GM18507 (cell line): ENCODE measurements at regions not wholly inside any gene's neighbourhood (a gene's known extent, or its start where the extent isn't known, plus 50 kb on each side); places are given as distances from the start of the nearest gene placed in this dataset.
"Not testable (repeated sequence)": the region's sequence is repeated elsewhere in the genome, so short reads cannot be mapped to it uniquely, and the experiment has no call there.

Experiments
- DNase-seq: peaks from one replicate; pipeline ENCODE4 v3.0.0; 2011; ENCODE audit warnings: low read depth; ENCODE audit not compliant: insufficient read length; ENCODE audit errors: extremely low spot score
- FAIRE-seq: peaks from 2 replicates; lab custom pipeline; 2011; peaks lifted over from hg19 to GRCh38; lab: Jason Lieb, UNC

DNA sequence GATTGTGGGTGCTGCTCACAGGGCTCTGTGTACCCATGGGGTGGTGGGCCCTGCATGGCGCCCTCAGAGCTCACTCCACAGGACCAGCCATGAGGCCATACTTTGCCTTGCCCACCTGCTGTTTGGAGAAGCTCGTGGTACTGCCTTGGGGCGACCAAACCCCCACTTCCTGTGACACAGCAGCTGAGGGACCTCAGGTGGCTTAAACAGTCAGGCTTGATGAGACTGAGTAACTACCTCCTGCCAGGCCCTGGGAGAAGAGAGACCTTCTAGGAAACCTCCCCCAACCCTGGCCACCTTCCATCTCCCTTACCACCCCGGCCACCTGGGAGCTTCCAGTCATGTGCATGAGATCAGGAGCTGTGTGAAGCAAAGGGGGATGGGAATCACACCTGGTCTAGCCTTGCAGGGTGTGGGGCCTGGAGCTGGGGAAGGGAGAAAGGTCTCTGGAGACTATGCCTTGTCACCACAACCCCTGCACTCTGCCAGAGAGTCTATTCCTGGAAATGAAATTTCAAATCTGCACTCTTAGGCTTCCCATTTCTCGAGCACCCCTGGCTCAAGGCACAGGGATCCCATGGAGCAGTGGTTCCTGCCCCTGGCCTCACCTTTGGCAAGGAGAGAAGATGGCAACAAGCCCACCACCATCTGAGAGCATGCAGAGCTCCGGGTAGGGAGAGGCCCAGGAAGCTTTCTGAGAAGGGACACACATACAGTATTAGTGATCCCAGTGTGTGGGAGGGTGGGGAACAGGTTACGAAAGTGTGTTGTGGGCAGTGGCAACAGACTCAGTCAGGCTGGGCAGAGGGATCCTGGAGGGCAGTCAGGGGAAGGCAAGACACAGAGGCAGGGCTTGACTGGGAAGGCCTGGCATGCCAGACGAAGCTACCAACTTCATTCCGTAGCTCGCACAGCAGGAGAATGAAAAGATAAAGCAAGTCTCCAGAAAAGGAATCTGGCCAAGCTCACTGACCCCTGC, 125.0 kb downstream of the URI1 start:
- FAIRE-seq = no peak
- no peak for DNase-seq

DNA sequence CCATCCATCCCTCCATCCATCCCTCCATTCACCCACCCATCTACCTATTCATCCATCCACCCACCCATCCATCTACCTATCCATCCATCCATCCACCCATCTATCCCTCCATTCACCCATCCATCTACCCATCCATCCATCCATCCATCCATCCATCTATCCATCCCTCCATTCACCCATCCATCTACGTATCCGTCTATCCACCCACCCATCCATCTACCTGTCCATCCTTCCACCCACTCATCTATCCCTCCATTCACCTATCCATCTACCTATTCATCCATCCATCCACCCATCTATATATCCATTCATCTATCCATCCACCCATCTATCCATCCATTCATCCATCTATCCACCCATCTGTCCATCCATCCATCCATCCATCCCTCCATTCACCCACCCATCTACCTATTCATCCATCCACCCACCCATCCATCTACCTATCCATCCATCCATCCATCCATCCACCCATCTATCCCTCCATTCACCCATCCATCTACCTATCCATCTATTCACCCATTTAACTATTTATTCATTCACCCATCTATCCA, 126.0 kb downstream of the URI1 start:
- DNase-seq, FAIRE-seq: not testable (repeated sequence)

DNA sequence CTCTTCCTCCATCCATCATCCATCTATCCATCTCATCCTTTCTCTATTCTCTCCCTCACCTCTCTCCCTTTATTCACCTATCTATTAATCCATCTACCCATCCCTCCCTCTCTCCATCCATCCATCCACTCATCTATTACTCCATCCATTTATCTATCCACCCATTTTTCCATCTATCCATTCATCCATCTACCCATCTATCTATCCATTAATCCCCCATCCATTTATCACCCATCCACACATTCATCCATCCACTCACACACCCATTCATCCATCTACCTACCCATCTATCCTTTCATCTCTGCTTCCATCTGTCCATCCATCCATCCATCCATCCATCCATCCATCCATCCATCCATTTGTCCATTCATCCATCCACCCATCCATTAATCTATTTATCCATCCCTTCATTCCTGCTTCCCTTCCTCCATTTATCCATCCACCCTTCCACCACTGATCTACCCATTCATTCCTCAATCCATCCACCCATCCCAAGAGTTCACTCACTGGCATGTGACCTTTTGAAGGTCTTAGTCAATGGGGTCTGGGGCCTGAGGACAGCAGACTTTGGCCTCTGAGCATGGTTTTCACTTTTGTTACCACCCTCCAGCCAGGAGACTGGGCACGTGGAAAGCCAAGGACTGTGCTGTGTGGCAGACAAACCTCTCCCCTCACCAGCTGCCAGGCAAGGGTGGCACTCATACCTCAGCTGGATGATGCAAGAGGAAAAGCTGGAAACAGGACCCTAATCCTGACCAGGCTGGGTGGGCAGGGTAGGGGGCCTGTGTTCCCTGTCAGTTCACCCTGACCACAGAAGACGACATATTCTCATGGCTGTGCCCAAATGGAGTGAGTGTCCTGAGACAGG, 126.7 kb downstream of the URI1 start:
- DNase-seq (no peak), FAIRE-seq (no peak)

DNA sequence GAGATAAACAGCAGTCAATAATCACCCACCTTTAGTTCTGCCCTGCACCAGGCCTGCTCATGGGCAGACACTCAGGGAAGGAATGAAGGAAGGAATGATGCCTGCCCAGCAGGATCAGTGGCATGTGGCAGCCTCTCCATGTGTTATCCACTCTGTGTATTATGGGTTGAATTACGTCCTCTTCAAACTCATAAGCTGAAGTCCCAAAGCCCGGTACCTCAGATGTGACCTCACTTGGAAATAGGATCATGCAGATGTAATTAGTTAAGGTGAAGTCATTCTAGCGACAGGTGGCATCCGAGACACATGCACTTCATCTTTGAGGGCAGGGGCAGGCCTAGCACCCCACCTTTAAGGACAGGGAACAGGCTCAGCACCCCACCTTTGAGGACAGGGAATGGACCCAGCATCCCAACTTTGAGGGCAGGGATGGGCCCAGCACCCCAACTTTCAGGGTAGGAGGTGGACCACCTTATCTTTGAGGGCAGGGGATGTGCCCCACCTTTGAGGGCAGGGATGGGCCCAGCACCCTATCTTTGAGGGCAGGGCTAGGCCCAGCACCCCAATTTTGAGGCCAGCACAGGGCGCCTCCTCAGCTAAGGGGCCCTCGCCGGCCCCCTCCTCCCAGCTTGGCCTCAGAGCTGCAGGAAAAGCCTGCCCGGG, 127.6 kb downstream of the URI1 start:
- no peak for FAIRE-seq

DNA sequence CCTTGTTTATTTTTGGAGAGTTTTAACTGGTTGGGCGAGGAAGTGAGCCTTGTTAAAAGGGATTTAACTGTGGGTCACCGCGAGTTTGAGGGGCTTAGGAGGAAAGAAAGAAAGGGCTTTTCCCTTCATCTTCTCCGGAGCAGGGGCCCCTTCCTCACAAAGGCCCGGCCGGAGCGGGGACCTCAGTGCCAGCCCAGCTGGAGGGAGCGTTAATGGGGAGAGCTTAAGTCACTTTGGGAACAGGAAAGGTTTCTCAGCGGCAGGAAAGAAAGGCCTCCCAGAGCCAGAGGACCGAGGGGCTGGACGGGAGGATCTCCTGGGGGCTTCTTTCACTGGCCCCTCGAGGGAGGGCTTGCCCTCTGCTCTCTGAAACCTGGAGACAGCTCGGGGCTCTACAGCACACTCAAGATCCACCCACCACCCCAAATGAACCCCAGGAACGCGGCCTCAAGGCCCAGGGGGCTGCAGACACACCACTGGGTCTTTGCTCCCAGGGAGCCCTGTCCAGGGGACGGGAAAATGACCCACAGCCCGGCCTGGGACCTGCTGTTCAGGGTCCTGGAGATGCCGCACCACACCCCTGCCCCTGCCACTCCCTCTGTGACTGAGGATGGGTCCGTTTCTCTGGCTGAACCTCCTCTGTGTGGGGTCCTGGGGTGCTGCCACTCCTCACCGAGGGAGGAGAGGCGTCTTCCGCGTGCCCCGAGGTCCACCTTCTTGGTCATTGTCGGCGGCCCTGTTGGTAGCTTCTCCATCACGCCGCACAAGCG, 128.3 kb downstream of the URI1 start:
- DNase-seq (no peak), FAIRE-seq (no peak)

More for the DNA sequence above, 127.6 kb downstream of the URI1 start:
- DNase-seq = no peak

DNA sequence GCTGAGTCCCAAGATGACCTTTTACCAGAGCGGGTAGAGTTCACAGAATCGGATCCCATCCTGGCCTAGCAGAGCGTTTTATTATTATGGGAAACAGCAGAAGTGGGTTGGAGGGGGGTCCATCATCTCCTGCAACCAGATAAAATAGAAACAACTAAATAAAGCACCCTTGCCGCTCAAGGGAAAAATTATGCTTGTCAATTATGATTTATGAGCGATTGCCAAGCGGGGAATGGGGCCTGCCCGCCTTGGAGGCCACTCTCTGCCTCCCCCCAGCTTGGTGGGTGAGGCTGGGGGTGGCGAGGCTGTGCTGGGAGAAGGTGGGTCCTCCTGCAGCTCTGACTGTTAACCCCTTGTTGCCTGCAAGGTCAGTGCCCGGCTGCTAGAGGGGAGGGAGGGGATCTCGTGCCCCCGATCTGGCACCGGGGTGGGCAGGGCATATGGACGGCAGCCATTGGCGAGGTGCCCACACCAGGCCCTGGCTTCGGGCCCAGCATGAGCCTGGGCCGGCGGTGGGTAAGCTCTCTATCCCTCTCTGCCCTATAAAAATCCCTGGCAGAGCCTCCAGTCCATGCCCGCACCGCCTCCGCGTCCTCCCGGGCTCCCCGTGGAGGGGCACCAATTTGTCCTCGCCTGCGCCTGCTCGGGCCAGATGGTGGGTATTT, 129.1 kb downstream of the URI1 start:
- DNase-seq = no peak
- no peak for FAIRE-seq

DNA sequence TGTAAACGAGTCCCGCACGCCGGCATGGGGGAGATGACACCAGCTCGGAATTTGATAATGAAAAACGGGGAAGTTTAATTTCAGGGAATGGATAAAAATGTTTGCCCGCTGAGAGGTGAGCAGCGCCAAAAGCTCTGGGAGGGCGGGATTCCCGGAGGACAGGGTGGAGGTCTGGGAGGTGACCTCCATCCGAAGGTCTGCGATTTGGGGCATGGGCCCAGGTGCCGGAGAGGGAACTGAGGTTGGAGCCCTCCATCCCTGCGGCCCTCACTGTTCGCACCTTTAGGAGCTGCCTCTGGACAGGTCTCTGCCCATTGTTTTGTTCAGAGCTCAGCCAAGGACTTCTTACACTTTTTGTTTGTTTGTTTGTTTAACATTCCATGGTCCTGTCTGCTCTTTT, 129.8 kb downstream of the URI1 start:
- FAIRE-seq = no peak
- DNase-seq = no peak

DNA sequence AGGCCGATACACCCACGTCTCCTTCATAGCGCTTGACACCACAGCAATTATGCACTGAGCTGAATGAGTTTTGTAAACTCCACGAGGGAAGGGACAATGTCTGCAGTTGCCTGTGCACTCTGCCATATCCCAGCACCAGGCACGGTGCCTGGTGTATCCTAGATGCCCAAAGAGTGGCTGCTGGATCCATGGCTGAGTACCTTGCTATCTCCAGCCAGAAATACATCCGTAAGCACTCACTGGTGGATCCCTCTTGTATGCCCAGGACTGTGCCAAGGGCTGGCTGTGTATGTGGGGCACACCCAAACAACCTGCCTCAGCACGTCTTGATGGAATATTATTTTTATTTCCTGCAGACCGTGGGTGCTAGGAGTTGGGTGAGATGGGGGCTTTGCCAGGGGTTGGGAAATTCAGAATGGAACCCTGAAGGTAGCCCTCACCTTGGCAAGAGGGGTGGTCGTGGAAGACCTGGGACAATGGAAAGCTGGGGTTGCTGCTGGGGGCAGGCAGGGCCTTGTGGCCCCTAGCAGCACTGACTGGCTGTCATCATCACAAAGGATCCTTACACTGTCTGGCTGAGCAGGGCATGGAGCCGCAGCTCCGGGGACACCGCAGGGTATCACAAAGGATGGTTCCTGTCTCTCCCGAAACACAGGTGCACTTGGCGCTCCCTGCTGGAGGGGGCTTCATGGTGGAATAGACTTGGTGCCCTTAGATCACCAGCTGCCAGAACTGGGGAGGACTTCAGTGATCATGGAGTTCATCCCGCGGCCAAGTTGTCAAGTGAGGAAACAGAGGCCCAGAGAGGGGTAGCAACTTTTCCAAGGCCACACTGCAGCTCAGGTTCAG, 131.3 kb downstream of the URI1 start:
- DNase-seq (no peak), FAIRE-seq (no peak)

DNA sequence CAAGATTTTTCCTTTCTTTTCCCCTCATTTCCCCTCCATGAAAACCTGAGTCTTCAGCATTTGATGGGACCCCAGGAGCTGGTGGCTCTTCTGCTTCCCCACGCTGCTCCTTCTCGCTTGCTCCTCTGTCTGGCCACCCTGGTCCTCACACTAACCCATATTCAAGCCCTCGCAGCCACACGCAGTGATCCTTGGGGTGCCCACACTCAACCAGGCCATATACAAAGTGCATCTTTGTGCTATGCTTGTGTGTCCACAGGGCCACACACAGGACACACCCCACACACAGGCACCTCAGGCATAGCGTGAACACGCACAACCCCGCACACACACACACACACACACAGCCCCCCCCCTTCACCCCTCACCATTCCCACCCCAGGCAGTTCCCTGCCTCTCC, 132.1 kb downstream of the URI1 start:
- FAIRE-seq = no peak
- no peak for DNase-seq

DNA sequence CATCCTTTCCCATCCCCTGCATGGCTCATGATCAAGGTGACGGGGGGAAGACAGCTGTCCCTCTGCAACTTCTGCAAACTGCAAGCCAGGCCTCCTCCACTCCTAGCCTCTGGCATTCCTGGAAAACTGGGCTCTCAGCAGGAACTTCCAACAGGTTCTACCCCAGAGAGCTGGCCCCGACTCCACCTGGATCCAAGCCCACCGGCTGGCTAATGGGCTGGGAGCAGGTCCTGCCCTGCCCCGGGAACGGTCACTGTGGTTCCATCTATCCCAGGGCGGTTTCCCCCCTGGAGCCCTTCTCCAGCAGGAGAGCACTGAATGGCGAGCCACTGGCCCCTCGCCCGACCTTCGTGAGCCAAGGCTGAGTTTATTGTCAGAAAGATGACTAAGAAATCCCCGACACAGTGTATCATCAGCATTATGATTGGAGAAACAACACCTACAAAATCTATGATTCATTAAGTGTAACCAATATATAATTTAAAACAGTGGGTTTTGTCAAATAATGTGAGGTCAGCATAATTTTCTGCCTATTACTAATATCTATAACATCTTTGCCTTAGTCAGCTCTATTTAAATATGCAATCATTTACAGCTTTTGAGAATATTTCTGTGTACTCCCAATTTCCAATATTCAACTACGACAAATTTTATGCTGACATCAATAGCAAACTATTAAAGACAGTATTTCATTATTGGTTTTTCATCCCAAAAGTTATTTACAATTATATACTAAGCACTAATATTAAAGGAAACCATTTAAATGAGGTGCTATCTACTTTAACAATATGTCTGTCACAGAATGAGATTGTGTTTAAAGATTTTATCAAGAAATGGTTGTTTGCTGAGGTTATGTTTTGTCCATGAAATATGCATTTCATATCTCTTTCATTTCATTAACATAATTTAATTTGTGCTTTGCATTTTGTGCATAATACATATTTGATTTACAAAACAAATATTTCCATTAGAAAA, 133.0 kb downstream of the URI1 start:
- FAIRE-seq (no peak), DNase-seq (no peak)

DNA sequence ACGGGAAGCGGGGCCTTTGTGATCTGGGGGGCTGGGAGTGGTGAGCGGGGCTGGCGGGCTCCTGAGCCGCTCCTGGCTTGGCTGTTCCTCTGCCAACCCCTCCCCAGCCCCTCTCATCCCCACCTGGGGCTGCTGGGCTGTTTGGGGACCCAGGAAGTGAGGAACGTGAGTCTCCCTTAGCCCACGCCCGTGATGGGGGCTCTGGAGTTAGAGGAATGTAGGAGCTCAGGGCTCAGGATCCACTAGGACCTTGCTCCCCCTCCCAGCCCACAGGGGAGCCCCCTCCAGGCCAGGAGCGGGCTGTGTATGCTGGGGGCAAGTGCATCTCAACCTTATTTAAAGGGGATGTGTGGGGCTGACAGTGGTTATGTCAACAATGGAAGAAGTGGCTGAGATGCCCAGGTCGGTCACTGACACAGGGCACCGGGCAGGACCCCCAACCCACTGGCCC, 134.1 kb downstream of the URI1 start:
- FAIRE-seq = no peak
- DNase-seq = no peak

DNA sequence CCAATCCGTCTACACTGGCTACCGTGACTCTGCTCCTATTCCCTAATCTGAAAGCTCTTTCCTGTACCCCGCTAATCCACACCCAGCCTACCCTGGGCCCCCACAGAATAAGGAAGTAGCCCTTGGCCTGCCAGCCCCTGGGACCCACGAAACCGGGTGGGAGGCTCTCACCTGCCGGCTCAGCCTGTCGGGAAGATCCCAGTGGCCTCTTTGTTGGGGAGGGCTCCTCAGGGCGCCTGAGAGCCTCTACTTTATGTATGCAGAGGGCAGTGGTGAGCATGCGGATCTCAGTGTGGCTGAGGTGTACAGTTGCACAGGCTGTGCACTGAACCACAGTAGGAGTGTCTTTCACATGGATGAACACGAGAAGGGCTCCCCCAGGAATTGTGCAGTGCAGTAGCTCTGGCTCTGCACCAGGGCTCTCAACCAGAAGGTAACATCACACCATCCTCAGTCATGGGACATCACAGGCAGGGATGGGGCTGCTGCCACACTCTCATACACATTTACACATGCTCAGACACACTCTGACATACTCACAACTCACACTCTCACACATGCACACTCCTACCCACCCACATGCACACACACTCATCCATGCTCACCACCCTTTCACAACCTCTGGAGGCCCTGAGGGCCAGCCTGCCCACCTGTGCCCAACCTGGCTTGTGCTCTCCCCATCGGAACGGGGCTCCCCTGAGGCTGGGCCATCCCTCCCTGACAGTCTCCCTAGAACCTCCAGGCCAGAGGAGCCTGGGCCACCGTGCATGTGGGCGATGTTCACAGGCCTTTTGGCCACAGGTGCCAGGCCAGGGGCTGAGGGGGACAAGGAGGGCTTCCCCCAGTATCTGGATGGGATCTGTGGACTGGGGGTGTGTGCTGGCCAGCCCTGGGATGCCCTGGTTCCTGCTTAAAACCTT, 135.0 kb downstream of the URI1 start:
- FAIRE-seq (no peak), DNase-seq (no peak)

DNA sequence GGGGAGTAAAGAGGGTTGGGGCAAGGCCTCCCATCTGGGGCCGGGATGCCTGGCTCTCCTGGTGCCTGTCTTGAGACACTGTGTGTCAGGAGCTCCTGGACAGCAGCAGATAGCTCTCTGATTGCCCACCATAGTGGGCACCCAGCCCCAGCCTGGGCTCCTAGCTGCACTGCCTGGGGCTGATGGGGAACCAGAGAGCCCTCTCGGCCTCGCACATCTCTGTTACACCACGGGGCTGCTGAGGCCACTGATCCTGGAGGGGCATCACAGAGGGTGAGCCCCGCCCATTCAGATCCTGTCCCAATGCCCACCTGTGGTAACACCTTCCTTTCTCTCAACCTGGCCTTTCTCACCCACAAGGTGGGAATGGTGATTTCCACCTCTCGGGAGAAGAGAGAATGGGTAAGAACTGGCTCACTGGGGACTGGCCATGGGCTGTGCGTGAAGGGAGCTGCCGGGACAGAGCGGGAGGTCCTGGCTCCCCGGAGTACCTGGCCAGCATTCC, 135.9 kb downstream of the URI1 start:
- FAIRE-seq (no peak), DNase-seq (no peak)

DNA sequence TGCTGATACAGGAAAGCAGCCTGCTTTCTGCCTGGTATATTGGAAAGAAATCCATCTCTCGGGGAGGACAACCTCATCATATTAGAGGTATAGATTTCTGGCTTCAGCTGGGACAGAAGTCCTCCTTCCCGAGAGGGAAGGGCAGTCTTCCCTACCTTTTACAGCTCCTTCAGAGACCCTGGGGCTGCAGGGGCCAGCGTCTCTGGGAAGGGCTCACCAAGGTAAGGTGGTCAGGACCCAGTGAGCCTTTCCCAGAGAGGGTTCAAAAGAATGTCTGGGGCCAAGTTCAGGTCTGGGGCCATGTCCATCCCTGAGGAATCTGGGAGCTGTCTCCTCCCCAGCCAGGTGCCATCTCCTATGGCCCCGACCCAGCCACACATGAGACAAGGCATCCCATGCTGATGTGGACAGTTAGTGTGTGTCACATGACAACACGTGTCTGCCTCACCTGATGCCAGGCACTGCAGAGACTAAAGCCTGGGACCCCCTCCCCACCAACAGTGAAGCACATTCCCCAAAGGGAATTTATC, 136.4 kb downstream of the URI1 start:
- DNase-seq (no peak), FAIRE-seq (no peak)

DNA sequence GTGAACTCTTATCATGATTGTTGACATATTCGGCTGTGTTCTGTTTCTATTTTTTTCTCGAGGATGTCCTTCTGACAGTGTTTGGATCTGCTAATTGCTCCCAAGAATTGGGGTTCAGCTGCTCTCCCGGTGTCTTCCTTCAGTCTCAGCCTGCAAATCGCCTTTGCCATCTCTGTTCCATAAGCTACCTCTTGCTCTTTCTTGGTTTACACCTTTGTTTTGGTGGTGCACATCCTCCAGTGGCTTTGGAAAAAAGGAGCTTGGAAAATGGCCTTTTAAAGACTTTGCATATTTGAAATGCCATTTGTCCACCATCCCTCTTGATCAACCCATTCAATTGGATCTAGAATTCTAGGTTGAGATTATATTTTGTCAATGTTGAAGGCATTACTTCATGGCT, 137.2 kb downstream of the URI1 start:
- no peak for DNase-seq
- no peak for FAIRE-seq
